ENCODE measurements at regions not wholly inside any gene's neighbourhood (a gene's known extent, or its start where the extent isn't known, plus 50 kb on each side); places are given as distances from the start of the nearest gene placed in this dataset.
"Not testable (repeated sequence)": the region's sequence is repeated elsewhere in the genome, so short reads cannot be mapped to it uniquely, and the experiment has no call there.

- DNase-seq = no peak
Measured at GRCh38 chr14:28576523-28576922, 190.1 kb upstream of the FOXG1 start.

DNA sequence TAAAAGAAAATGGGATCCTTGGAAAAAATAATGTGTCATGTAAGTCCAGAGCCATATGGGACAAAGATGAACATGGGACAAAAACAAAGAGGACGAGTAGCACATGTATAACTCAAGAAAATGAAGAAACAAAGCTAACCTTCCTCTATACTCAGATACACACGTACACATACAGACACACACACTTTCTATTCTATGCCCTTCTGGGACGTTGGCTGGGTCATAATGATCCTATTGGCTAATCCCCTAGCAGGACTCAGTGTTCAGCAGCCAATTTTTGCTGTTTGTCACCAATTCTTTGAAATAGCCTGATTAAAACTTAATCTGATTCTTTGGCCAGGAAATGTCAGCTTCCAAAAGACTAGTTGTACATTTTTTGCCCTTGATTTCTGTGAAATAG lies 189.4 kb upstream of the FOXG1 start:
- no peak for DNase-seq

GRCh38 chr14:28577711-28578131 lies 188.9 kb upstream of the FOXG1 start:
- no peak for DNase-seq

- no peak for DNase-seq
Measured at GRCh38 chr14:28584951-28585350, 181.6 kb upstream of the FOXG1 start.

GRCh38 chr14:28589792-28590191 lies 176.8 kb upstream of the FOXG1 start:
- DNase-seq = no peak

DNA sequence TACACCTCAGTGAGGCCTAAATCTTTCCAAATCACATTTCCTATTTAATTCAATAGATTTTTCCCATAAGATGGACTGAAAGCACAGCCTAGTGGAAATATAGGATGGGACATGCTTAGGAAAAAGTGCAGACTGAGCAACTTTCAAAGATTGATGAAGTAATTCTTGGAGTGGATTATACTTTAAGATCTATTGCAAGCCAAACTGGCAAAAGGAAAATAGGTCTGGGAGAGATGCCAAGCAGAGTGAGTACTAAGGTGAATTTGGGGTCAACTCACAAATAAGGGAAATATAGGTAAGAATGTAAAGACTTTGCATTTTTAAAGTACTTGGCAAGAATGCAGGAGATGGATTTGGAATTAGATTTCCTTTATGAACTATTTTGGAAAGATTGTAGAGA lies 170.2 kb upstream of the FOXG1 start:
- DNase-seq = no peak

- no peak for DNase-seq
Measured at GRCh38 chr14:28599191-28599590, 167.4 kb upstream of the FOXG1 start.

GRCh38 chr14:28599605-28600004 lies 167.0 kb upstream of the FOXG1 start:
- DNase-seq = no peak

DNA sequence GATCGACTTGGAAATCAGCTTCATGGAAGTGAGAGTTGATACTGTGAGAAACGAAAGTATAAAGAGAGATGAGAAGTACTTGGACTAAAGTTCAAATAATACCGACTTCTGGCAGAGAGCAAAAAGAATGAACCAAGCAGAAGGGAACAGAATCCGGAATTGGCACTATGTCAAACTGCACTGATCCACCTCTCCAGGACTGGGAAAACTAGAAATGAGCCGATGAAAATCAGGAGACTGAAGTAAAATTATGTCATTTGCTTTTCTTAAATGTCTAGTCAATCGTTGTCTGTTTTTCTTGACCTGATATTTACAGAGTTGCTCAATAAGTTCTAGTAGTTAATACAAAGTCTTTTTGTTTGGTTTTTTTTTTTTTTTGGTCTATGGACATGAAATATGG lies 163.0 kb upstream of the FOXG1 start:
- DNase-seq = no peak

DNA sequence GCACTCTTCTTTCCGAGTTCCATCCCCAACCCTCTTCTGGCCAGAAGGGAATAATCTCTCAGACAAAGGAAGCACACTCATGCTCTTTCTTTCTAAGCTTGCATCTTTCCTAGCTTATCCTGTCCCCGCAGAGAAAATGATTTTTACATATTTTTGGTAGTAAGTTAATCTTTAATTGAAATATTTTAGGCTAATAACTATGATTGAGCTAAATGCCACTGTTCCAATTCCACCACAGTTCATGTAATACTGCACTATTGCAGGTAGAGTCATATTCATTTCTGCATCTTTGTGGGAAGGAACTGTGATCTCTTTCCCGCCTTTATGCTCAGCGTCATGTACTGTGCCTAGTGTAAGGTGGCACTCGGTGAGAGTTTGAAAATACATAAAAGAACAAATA lies 158.9 kb upstream of the FOXG1 start:
- DNase-seq = no peak

- DNase-seq = no peak
Measured at GRCh38 chr14:28608443-28608842, 158.1 kb upstream of the FOXG1 start.

GRCh38 chr14:28608851-28609828 lies 157.4 kb upstream of the FOXG1 start:
- DNase-seq = no peak

DNA sequence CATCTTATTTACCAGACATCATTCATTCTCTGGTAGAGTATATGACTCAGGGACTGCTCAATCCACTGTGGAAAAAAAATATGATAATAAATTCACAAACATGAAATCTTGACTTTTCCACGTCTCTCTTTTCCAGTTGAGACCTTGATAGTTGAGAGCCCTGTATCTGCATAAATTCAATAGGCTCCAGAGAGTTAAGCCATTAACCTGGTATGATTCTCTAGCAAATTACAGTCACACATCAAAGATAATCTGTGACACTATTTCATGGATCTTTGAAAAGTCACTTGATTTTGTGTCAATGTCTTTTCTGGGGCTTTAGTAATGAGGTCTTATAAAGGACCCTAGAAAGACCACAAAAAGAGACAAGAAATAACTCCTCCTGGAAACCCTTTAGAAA lies 154.2 kb upstream of the FOXG1 start:
- DNase-seq = no peak

DNA sequence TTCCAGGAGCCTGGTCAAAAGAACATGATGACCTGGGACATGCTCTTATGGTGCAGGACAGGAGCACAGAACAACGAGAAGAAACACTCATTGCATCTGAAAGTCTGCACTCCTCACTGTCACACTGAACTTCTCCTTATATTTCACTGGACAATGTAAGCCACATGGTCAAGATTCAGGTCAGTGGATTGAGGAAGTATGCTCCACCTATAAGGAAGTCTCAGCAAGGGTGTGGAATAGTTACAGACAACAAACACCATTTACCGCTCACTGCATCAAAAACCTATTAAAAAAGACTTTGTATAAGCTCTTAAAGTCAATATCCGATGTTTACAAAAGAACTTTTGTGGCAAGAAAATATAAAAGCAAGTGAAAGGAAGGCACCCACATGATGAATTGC lies 153.1 kb upstream of the FOXG1 start:
- DNase-seq = no peak

GRCh38 chr14:28626780-28627179 lies 139.8 kb upstream of the FOXG1 start:
- DNase-seq = no peak

DNA sequence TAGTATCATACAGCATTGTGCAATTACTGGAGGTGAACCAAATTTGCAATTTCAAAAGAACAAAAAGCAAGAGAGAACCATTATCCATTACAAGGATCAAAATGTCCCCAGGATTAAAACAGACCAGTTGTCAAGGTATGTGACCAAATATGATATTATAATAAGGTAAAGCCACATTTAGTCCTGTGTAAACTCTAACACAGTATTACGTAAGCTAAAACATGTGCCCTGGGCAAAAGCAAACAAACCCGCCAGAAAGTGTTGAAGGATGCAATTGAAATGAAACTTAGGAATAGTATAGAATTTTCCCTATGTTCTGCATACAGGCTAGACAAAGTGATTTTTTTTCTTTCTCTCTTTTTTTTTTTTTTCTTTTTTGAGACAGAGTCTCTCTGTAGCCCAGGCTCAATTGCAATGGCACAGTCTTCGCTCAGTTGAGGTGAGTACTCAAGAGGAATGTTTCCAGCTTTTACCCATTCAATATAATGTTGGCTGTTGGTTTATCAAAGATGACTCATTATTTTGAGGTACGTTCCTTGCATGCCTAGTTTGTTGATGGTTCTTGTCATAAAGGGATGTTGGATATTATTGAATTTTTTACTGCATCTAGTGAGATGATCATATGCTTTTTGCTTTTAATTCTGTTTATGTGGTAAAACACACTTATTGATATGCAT lies 137.1 kb upstream of the FOXG1 start:
- DNase-seq = no peak

GRCh38 chr14:28630100-28630499 lies 136.5 kb upstream of the FOXG1 start:
- no peak for DNase-seq

GRCh38 chr14:28635387-28635786 lies 131.2 kb upstream of the FOXG1 start:
- peak; percentile 21 for DNase-seq

- not testable (repeated sequence) for DNase-seq
Measured at GRCh38 chr14:28635816-28636215, 130.8 kb upstream of the FOXG1 start.

- DNase-seq = not testable (repeated sequence)
Measured at GRCh38 chr14:28641189-28641588, 125.4 kb upstream of the FOXG1 start.

GRCh38 chr14:28651148-28651547 lies 115.4 kb upstream of the FOXG1 start:
- DNase-seq = no peak

GRCh38 chr14:28652782-28653181 lies 113.8 kb upstream of the FOXG1 start:
- no peak for DNase-seq

GRCh38 chr14:28653521-28653920 lies 113.1 kb upstream of the FOXG1 start:
- DNase-seq = no peak

DNA sequence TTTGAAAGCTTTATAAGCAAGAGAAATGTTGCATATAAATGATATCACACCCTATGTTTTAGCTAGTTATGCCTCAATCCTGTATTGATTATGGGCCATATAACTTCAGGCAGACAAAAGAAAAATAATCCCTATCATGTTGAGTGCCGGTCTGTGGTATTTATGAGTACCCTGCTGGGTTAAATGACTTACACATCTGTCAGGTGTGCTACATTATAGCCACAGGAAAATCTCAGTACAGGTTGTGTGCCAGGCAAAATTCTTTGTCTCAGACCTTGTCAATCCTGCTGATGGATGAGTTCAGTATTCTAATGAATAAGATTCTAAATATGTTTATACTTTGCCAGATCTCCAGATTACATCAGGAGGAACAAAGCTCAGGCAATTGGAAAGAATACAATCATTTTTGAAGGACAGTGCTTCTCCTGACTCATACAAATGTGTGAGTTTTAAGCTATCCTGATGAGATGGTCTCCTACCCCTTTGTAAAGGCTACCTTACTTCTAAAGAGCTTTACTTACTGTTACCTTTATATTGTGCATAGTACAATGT lies 109.8 kb upstream of the FOXG1 start:
- DNase-seq = no peak

Measured in DMS79 (cell line).